Type B pancreatic cell (in vitro differentiated cells): ENCODE measurements at regions not wholly inside any gene's neighbourhood (a gene's known extent, or its start where the extent isn't known, plus 50 kb on each side); places are given as distances from the start of the nearest gene placed in this dataset.

Experiments used
- DNase-seq: peaks from one replicate; pipeline ENCODE4 v3.0.0; 2021; ENCODE audit warnings: mixed read lengths; ENCODE audit not compliant: unreplicated experiment; ENCODE audit errors: extremely low spot score
- H3K27ac Mint-ChIP-seq: 2 replicates; pipeline ENCODE4 v1.8.0; 2021; ENCODE audit warnings: mild to moderate bottlenecking, mixed read lengths
- H3K27me3 Mint-ChIP-seq: 2 replicates; pipeline ENCODE4 v1.8.0; 2021; ENCODE audit warnings: mixed read lengths
- H3K36me3 Mint-ChIP-seq: 2 replicates; pipeline ENCODE4 v1.8.0; 2021; ENCODE audit warnings: mixed read lengths
- H3K4me1 Mint-ChIP-seq: one replicate; pipeline ENCODE4 v1.8.0; 2021; ENCODE audit warnings: mixed read lengths; ENCODE audit not compliant: unreplicated experiment
- H3K4me3 Mint-ChIP-seq: 2 replicates; pipeline ENCODE4 v1.8.0; 2021; ENCODE audit warnings: mild to moderate bottlenecking, mixed read lengths
- H3K9me3 Mint-ChIP-seq: 2 replicates; pipeline ENCODE4 v1.8.0; 2021; ENCODE audit warnings: mixed read lengths
- TF ChIP-seq, protein P1 (sequence below): fragments of 200-600 bp; sonication (generic); conservative IDR thresholded peaks from 2 replicates; pipeline ENCODE4 v1.5.0; 2021; ENCODE audit warnings: antibody characterized with exemption, mild to moderate bottlenecking

DNA sequence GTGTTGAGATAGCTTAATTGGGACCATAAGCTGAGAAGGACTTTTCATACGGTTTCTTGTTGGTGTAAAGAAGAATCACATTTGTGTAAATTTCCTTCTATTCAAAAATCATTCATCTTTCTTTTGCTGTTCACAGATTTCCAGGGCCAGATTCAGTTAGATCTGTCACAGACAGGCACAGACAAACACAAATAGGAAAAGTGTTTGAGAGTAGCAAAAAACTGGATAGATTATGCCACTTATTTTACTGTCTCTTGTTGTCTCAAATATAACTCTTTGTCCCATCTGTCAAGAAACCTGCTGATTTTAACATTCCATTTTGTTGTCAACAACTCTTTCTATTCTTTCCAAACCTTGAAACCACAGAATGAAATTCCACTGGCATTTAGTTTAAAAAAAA lies 142.8 kb downstream of the ID4 start:
- Mint-ChIP-seq H3K4me3 (no peak overlapping the region), H3K4me1 (peaks cover 15% of the 10 kb centered on the region), H3K27me3 (peaks cover 10% of the 10 kb centered on the region), H3K36me3 (no peaks in the 10 kb centered on the region), H3K9me3 (no peaks in the 10 kb centered on the region), H3K27ac (no peak overlapping the region)
- TF ChIP-seq, protein P1, sequence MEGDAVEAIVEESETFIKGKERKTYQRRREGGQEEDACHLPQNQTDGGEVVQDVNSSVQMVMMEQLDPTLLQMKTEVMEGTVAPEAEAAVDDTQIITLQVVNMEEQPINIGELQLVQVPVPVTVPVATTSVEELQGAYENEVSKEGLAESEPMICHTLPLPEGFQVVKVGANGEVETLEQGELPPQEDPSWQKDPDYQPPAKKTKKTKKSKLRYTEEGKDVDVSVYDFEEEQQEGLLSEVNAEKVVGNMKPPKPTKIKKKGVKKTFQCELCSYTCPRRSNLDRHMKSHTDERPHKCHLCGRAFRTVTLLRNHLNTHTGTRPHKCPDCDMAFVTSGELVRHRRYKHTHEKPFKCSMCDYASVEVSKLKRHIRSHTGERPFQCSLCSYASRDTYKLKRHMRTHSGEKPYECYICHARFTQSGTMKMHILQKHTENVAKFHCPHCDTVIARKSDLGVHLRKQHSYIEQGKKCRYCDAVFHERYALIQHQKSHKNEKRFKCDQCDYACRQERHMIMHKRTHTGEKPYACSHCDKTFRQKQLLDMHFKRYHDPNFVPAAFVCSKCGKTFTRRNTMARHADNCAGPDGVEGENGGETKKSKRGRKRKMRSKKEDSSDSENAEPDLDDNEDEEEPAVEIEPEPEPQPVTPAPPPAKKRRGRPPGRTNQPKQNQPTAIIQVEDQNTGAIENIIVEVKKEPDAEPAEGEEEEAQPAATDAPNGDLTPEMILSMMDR = no peak
- DNase-seq = no peak

DNA sequence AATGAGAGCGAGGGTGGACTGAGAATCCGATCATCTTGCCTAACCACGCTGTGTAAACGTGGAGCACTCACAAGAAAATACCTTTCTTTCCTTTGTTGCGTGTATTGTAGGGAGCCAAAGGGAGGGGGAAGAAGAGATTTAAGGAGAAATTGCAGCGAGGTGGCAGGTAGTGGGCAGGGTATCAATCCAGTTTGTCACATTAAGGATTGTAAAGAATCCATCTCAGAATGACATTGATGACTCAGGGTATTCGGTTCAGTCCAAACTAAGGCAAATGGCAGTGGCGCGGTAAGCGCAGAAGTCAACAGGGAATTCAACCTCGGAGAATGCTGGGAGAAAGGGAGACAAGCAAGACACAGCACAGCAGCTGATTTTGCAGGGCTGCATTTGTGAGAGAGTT lies 146.2 kb downstream of the ID4 start:
- TF ChIP-seq, protein P1 = no peak
- no peak overlapping the region for H3K4me3 Mint-ChIP-seq
- H3K9me3 Mint-ChIP-seq = no peaks in the 10 kb centered on the region
- DNase-seq = no peak
- no peak overlapping the region for H3K27ac Mint-ChIP-seq
- peaks cover 18% of the 10 kb centered on the region for H3K27me3 Mint-ChIP-seq
- no peaks in the 10 kb centered on the region for H3K36me3 Mint-ChIP-seq
- H3K4me1 Mint-ChIP-seq = no peaks in the 10 kb centered on the region

DNA sequence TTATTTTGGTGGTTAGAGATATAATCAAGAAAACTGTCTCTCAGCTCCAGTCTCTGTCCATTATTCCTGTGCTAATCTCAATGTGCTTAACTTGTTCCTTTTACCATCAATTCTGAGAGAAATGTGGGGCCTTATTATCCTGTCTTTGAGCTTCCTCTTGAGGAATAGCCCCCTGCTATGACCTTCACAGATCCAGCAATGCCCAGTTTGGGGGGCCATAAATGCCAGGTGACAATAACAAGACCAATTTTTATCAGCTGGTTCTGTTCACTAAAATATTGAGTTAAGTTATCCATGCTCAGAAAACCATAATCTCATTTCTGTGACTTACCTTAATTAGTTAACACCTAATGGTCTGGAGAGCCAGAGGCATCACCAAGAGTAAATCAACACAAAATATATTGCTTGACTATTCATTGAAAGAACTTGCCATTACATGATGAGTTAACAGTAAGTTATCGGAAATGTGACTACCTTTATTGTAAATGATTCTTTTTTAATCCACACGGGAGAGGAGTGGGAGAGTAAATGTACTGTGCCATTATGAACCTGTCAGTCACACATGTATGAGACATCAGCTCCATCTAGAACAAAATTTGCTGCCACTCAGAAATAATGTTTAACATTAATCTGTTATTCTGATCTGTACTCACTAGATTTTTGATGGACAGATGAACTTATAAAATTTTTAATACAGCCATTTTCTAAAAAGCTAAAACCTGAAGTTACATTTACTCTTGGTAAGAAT lies 149.7 kb downstream of the ID4 start:
- H3K4me3 Mint-ChIP-seq = no peak overlapping the region
- no peaks in the 10 kb centered on the region for H3K4me1 Mint-ChIP-seq
- no peak overlapping the region for H3K27ac Mint-ChIP-seq
- peaks cover 23% of the 10 kb centered on the region for H3K27me3 Mint-ChIP-seq
- DNase-seq = no peak
- no peaks in the 10 kb centered on the region for H3K36me3 Mint-ChIP-seq
- no peaks in the 10 kb centered on the region for H3K9me3 Mint-ChIP-seq
- TF ChIP-seq, protein P1 = no peak

DNA sequence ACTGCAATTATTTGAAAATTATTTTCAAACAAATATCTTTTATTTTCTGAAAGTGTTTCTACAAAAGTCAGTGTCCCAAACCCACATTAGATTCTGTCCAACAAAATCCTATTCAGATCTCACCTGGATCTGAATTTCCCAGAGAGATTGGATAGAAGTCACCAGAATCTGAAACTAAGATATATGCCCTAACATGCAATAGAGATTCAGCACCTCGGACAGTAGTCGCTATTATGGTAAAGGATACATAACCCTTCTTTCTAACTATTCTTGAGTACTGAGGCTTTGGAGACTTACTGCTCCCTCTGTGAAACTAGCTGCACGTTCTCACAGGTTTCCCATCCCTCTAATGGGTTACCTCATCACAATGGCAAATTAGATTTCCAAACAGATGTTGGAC lies 151.4 kb downstream of the ID4 start:
- no peaks in the 10 kb centered on the region for H3K9me3 Mint-ChIP-seq
- no peaks in the 10 kb centered on the region for H3K4me1 Mint-ChIP-seq
- no peaks in the 10 kb centered on the region for H3K36me3 Mint-ChIP-seq
- H3K4me3 Mint-ChIP-seq = no peak overlapping the region
- TF ChIP-seq, protein P1 = no peak
- no peak for DNase-seq
- peaks cover 13% of the 10 kb centered on the region for H3K27me3 Mint-ChIP-seq
- H3K27ac Mint-ChIP-seq = no peak overlapping the region

DNA sequence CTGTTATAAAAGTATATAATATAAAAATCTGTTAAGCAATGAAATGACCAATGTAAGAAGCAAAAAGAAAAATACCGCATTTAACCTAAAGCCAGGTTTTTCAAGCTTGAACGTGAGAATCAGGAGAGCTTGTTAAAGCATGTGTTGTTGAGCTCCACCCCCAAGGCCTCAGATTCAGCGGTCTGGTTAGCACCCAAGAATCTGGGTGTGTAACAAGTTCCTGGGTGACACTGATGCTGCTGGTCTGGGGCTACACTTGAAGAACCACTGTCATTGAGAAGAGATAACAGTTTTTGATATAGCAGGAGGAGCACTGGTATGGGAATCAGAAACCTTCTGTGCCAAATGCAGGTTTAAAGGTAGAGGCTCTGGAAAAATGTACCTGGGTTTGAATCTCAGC lies 154.0 kb downstream of the ID4 start:
- no peaks in the 10 kb centered on the region for H3K36me3 Mint-ChIP-seq
- H3K4me3 Mint-ChIP-seq = no peak overlapping the region
- H3K9me3 Mint-ChIP-seq = no peaks in the 10 kb centered on the region
- TF ChIP-seq, protein P1 = no peak
- no peak for DNase-seq
- no peaks in the 10 kb centered on the region for H3K4me1 Mint-ChIP-seq
- H3K27ac Mint-ChIP-seq = no peak overlapping the region
- peaks cover 20% of the 10 kb centered on the region for H3K27me3 Mint-ChIP-seq
